Keratinocyte (primary cell): ENCODE measurements at regions not wholly inside any gene's neighbourhood (a gene's known extent, or its start where the extent isn't known, plus 50 kb on each side); places are given as distances from the start of the nearest gene placed in this dataset.

Experiments used
- EZH2 ChIP-seq: IDR thresholded peaks from one replicate; pipeline ENCODE4 v1.6.1; 2012; ENCODE audit warnings: inconsistent platforms, mild to moderate bottlenecking, low read length, moderate library complexity
- TF ChIP-seq, protein P1 (sequence below), 3 experiments: IDR thresholded peaks in 1 of 3; conservative IDR thresholded peaks in 1 of 3; optimal IDR thresholded peaks in 1 of 3; 2 replicates in 2 of 3; 3 replicates in 1 of 3; pipeline versions ENCODE3 to v1.5.1; 2011; ENCODE audit warnings: low read length in 3 of 3, mild to moderate bottlenecking in 3 of 3, moderate library complexity in 2 of 3, control low read depth in 1 of 3, inconsistent platforms in 1 of 3; ENCODE audit not compliant: insufficient read depth in 2 of 3; ENCODE audit errors: extremely low read depth in 1 of 3

GRCh38 chrX:13109817-13110216, 65.4 kb upstream of the FAM9C start:
- TF ChIP-seq, protein P1, sequence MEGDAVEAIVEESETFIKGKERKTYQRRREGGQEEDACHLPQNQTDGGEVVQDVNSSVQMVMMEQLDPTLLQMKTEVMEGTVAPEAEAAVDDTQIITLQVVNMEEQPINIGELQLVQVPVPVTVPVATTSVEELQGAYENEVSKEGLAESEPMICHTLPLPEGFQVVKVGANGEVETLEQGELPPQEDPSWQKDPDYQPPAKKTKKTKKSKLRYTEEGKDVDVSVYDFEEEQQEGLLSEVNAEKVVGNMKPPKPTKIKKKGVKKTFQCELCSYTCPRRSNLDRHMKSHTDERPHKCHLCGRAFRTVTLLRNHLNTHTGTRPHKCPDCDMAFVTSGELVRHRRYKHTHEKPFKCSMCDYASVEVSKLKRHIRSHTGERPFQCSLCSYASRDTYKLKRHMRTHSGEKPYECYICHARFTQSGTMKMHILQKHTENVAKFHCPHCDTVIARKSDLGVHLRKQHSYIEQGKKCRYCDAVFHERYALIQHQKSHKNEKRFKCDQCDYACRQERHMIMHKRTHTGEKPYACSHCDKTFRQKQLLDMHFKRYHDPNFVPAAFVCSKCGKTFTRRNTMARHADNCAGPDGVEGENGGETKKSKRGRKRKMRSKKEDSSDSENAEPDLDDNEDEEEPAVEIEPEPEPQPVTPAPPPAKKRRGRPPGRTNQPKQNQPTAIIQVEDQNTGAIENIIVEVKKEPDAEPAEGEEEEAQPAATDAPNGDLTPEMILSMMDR (optimal IDR thresholded peaks at IDR 0.05 in 1 of 3, IDR thresholded peaks at IDR 0.05 in 1 of 3, conservative IDR thresholded peaks at IDR 0.05 in 1 of 3; ENCODE audit: extremely low read depth in 1 of 3, insufficient read depth in 2 of 3, low read length in 3 of 3): no peak
- no peak for TF ChIP-seq EZH2
